ENCODE measurements at regions not wholly inside any gene's neighbourhood (a gene's known extent, or its start where the extent isn't known, plus 50 kb on each side); places are given as distances from the start of the nearest gene placed in this dataset.
"Not testable (repeated sequence)": the region's sequence is repeated elsewhere in the genome, so short reads cannot be mapped to it uniquely, and the experiment has no call there.

- in situ Hi-C loops (cut with MboI; ENCODE audit: low sequenced_read_pairs): no loop called here
Measured at GRCh38 chr2:234863043-234863934, 88.5 kb upstream of the SH3BP4 start.

DNA sequence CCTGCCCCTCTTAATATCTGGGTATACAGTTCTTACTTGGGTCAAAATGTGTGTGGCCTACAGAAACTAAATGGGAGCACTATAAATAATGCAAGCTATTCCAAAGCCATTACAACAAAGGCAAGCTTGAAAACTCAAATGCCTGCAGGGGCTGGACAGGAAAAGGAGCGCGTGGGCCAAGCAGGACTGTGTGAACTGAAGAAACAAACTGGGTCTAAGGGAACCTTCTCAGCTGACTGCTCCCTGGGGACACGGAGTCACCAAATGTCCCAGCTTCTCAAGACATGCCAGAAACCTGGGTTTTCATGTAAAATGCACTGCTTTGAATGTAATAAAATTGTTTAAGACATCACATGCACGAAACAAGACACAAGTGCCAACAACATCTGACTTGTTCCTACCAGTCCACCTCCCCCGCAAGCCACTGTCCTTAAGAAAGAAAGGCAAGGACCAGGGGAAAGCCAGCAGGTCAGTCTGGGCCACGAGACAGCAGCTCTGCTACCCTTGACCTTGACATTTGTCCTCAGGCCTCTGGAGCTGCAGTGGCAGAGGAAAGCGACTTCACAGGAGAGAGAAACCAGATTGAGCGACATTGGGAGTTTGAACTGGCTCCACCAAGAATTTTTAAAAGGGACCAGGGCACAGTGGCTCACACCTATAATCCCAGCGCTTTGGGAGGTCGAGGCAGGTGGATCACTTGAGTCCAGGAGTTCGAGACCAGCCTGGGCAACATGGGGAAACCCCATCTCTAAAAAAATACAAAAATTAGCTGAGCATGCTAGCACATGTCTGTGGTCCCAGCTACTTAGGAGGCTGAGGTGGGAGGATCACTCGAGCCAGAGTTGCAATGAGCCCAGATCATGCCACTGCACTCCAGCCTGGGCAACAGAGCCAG lies 89.7 kb upstream of the SH3BP4 start:
- in situ Hi-C loops (cut with MboI; ENCODE audit: low sequenced_read_pairs): no loop called here

- in situ Hi-C loops (cut with MboI; ENCODE audit: low sequenced_read_pairs): not testable (repeated sequence)
Measured at GRCh38 chr2:234859330-234859872, 92.4 kb upstream of the SH3BP4 start.

- in situ Hi-C loops (cut with MboI; ENCODE audit: low sequenced_read_pairs): no loop called here
Measured at GRCh38 chr2:234858790-234859329, 93.0 kb upstream of the SH3BP4 start.

- in situ Hi-C loops (cut with MboI; ENCODE audit: low sequenced_read_pairs): no loop called here
Measured at GRCh38 chr2:234858145-234858544, 93.7 kb upstream of the SH3BP4 start.

DNA sequence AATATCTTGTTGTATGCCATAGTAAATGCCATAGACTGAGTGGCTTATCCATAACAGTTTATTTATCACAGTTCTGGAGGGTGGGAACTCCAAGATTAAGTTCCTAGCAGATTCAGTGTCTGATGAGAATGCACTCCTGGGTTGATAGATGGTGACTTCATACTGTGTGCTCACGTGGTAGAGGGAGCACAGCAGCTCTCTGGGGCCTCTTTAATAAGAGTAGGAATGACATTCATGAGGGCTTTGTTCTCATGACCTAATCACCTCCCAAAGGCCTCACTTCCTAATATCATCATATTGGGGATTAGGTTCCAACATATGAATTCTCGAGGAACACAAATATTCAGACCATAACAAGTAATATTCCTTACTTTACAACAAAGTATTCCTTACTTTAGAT lies 98.1 kb upstream of the SH3BP4 start:
- in situ Hi-C loops (cut with MboI; ENCODE audit: low sequenced_read_pairs): no loop called here

DNA sequence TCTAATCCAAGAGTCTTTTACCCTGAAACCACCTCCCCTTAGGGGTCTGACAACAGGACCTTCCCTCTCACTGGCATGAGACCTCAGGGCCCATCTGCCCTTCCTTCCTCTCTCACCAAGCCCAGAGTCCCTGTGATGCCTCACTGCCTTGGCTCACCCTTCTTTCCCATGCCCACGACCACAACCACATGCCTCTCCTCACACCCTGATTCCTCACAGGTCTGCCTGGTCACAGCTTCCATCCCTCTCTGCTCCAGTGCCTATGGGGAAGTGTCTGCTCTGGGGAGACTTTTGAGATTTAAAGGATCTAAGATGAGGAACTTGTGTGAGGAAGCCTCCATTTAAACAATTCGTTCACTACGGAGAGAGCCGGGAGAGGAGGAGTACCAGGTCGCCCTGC lies 98.9 kb upstream of the SH3BP4 start:
- in situ Hi-C loops (cut with MboI; ENCODE audit: low sequenced_read_pairs): no loop called here

DNA sequence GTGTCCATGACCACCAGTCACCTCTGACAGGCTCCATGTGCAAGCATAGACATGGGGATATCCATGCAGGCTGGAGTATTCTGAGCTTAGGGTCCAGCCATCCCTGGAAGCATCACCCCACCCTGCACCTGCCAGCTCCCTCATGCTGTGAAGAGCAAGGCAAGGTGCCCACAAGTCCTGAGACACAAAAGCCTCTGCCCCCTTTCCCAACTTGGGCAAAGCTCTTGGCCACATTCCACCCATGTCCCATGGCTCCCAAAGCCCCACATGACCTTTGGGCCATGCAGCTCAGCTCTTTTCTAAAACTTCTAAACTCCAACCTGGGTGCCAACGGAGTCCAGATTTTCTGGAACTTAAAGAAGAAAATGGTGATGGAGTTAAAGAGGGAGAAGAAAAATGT lies 99.8 kb upstream of the SH3BP4 start:
- in situ Hi-C loops (cut with MboI; ENCODE audit: low sequenced_read_pairs): no loop called here

- in situ Hi-C loops (cut with MboI; ENCODE audit: low sequenced_read_pairs): no loop called here
Measured at GRCh38 chr2:234851451-234851850, 100.4 kb upstream of the SH3BP4 start.

GRCh38 chr2:234850818-234851217 lies 101.0 kb upstream of the SH3BP4 start:
- in situ Hi-C loops (cut with MboI; ENCODE audit: low sequenced_read_pairs): no loop called here

DNA sequence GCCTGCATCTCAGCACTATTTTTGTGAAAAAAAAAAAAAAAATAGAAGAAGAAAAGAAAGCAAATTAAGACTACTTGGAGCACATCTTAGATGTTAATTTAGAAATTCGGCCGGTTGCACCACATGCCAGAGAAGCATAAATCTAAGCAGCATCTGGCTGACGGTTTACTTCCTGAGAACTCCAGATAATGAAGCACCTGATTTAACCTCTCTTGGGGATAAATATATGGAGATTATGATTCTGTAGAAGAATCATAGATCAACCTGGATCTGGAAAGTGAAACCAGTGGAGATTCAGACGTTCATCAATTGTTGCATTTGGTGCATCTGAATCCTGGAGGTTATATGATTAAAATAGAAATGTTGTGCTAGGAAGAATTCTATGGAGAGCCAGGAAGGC lies 102.1 kb upstream of the SH3BP4 start:
- in situ Hi-C loops (cut with MboI; ENCODE audit: low sequenced_read_pairs): no loop called here

GRCh38 chr2:234848578-234848977 lies 103.2 kb upstream of the SH3BP4 start:
- in situ Hi-C loops (cut with MboI; ENCODE audit: low sequenced_read_pairs): no loop called here

GRCh38 chr2:234847639-234848038 lies 104.2 kb upstream of the SH3BP4 start:
- in situ Hi-C loops (cut with MboI; ENCODE audit: low sequenced_read_pairs): no loop called here

GRCh38 chr2:234847364-234847635 lies 104.5 kb upstream of the SH3BP4 start:
- in situ Hi-C loops (cut with MboI; ENCODE audit: low sequenced_read_pairs): no loop called here

GRCh38 chr2:234846599-234847363 lies 105.0 kb upstream of the SH3BP4 start:
- in situ Hi-C loops (cut with MboI; ENCODE audit: low sequenced_read_pairs): no loop called here

DNA sequence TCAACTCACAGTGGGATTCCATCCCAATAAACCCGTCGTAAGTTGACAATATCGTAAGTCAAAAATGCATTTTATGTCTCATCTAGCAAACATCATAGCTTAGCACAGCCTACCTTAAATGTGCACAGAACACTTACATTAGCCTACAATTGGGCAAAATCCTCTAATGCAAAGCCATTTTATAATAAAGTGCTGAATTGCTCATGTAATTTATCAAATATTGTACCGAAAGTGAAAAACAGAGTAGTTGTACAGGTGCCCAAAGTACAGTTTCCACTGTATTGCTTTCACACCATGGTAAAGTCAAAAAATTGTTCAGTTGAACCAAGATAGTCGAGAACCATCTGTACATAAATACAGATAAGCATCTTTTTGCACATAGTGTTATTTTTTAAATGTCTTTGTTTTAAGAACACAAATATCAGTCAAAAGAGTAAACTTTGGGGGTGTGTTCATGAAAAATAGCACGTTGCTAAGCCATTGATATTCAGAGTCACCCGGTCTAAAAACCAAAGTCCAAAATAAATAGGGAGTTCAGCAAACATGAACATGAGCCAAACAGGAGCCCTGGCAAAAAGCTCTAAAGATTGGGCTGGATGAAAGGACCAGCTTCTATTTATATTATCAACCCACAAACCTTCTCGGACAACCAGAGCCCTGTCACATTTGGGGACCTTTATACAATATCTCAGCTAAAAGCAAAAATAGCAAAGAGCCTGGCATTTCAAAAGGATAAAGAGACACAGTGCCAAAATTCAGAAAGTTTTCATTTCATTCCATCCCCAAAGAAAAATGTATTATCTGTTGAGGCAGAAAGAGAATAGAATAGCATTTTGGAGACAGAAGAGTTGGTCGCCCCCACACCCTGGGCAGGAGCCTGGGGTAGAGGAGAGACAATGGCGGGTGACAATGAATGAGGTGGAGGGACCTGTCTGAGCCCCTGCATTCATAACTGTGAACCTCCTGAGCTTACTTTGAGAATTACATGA lies 105.9 kb upstream of the SH3BP4 start:
- in situ Hi-C loops (cut with MboI; ENCODE audit: low sequenced_read_pairs): no loop called here

GRCh38 chr2:234843411-234843810 lies 108.4 kb upstream of the SH3BP4 start:
- in situ Hi-C loops (cut with MboI; ENCODE audit: low sequenced_read_pairs): no loop called here

DNA sequence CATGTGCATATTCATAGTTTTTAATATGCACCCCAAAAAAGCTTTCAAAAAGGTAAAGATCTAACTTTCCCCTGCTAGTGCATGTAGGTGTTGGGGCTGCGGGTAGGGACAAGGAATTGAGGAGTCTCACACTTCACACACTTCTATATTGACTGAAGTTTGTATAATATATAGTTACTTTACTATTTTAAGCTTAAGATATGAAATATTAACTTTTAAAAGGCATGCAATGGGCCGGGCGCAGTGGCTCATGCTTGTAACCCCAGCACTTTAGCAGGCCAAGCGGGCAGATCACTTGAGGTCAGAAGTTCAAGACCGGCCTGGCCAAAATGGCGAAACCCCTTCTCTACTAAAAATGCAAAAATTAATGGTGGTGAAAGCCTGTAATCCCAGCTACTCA lies 109.1 kb upstream of the SH3BP4 start:
- in situ Hi-C loops (cut with MboI; ENCODE audit: low sequenced_read_pairs): no loop called here

DNA sequence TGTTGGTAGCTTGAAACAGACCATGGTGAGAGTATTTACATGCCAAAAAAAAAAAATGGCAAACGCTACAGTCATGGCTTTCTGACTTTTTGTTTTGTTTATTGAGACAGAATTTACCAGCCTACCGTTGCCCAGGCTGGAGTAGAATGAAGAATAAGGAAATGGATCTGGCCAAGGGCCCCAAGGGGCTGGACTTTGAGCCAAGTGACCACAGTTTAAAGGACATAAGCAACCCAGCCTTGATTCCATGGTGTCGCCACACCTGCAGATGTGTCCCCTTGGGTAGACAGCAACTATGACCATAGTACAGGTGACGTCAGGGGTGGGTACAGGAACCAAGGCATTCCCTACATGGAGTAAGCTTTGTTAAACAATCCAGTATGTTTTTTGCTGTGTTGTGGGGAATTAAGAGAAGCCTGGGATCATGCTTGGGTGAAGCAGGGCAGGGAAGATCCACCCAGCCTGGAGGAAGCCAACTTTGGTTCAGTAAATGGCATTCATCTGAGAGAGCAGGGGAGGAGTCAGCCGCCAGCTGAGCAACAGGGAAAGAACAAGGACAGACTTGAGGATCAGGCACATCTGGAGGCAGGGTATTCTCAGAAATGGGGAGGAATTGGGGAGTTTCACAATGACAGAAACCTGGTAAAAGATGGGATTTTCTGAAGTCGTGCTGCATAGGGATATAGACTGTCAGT lies 110.3 kb upstream of the SH3BP4 start:
- in situ Hi-C loops (cut with MboI; ENCODE audit: low sequenced_read_pairs): no loop called here

All from HL-60/S4 treated with retinoic acid at 250 ng/mL for 4 days and 3 days (cell line).